Hepatic stellate cell (primary cell): ENCODE measurements at regions not wholly inside any gene's neighbourhood (a gene's known extent, or its start where the extent isn't known, plus 50 kb on each side); places are given as distances from the start of the nearest gene placed in this dataset.
"Not testable (repeated sequence)": the region's sequence is repeated elsewhere in the genome, so short reads cannot be mapped to it uniquely, and the experiment has no call there.

Experiments used
- DNase-seq: peaks from one replicate; pipeline ENCODE4 v3.0.0; 2011; ENCODE audit warnings: low spot score

DNA sequence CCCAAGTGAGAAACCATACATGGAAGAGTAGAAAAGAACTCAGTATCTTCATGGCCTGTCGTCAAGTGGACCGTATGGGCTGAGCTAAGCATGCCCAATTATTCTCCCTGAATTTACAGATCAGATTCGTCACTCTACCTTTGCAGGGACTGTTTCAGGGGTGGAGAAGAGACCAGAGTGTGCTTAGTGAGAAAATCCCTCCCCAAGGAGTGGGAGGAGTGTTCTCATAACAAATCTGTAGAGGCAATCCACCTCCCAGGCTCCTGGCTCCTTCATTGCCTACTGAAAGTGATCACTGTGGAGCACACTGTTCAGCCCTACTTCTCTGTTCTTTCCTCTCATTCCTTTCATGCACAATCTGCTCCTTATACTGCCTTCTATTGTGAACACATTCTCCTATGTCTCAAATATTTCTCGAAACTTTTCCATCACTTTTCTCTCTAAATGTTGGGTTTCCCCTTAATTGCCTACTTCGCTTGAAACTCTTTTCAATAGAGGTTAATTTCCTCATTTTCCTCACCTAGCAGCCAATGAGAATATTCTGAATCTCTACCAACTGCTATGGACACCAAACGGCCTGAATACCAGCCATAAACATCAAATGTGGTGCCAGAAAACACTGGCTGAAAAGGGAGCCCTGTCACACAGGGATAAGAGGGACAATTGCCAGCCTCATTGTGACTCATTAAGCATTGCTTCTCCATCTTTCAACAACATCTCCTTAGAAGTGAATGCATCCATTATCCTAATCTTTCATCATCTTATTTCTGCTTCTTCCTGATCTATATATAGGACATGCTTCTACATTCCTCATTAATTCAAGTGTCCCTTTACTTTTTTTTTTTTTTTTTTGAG, 398.3 kb downstream of the UTRN start:
- no peak for DNase-seq

GRCh38 chr6:144688713-144689112, 403.6 kb downstream of the UTRN start:
- DNase-seq, result no peak

DNA sequence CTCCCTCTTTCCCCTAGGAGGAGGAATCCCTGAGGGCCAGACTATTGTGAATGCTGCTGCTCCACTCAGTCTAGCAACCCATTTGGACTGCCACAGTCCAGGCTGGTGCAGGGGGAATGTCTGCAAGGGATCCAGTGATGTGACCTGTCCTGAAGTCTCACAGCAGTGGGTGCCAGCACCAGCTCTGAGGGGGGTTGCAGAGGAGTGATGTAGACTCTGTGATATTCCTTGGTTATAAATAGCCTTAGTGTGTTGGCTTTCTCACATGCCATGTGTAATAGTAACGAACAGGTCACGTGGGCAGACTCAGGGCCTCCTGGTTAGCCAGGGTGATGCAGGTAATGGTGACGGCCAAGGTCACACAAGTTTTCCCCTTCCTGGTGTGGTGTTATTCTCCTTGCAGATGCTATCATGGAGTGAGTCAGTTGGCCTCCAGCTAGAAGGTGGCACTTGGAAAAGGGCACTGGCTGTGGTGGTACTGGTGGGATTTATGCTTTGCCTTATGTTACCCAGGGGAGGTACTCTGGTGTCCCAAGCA, 404.4 kb downstream of the UTRN start:
- no peak for DNase-seq

DNA sequence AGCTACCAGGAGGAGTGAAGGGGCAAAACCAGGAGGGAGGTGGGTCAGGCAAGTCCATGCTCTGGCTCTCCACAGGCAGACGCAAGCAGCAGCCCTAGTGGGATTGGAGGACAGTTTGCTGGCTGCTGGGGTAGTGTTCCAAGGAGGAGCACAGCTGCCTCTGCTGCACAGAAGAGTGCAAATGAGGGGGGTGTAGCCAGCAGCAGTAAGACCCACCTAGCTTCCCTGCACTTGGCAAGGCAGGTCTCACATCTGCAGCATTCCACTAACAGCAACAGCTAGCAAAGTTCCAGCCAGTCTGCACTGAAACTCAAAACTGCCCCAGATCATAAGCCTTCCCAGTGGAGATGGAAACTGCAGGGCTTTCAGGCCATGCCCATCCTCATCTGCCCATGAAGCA, 405.0 kb downstream of the UTRN start:
- no peak for DNase-seq

- DNase-seq, result no peak
These were observed 405.5 kb downstream of the UTRN start for GRCh38 chr6:144690666-144691065.

DNA sequence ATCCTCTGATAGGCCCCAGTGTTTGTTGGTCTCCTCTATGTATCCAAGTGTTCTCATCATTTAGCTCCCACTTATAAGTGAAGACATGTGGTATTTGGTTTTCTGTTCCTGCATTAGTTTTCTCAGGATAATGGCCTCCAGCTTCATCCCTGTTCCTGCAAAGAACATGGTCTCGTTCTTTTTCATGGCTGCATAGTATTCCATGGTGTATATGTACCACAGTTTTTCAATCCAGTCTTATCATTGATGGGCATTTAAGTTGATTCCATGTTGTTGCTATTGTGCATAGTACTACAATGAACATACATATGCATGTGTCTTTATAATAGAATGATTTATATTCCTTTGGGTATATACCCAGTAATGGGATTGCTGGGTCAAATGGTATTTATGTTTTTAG, 406.9 kb downstream of the UTRN start:
- DNase-seq, result not testable (repeated sequence)

GRCh38 chr6:144695858-144696533, 410.9 kb downstream of the UTRN start:
- DNase-seq, result no peak

DNA sequence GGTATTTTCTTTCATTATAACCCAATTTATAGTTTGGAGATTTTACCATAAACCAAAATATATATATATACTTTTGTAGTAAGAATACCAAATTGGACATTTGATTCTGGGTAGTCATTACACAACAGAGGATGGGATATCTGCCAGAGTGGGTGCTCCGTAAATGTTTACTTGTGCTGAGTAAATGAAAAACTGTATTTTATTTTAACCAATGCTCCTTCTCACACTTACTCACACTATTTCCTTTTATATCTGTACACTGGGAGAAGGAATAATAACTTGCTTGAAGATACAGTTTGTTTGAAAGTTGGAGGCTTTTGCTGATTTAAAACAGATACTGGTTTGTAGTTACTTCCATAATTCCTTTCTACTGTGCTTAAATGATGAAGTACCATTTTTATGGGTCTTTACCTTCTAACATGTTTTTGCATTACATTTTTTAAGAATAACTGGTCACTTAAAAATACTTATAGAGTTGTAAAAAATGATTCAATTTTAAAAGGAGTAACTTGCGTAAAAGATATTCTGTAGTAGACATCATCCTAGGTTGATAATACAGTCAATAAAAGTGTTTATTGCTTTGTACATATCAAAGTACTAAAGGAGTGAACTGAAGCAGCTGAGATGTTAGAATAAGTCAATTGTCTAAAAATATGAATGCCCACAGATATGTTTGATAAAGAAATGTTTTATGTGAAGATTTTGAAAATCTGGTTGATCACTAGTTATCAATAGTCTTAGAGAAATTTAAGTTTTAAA, 411.7 kb downstream of the UTRN start:
- no peak for DNase-seq

DNA sequence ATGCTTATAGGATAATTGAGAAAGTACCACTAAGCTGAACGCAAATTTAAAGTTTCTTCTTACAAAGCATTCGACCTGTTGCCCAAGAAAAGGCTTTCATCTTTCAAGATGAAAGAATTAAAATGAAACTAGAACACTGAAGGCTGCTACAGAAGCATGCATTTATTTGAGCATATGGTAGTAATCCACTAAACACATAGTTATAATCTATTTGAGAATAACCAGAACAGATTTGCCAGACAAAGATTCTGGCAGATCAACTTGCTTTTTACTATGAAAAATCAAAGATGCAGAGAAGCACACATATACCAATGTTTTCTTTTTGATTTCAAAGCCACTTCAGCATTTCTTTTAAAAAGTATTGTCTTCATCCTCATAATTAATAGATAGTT, 412.2 kb downstream of the UTRN start:
- no peak for DNase-seq

DNA sequence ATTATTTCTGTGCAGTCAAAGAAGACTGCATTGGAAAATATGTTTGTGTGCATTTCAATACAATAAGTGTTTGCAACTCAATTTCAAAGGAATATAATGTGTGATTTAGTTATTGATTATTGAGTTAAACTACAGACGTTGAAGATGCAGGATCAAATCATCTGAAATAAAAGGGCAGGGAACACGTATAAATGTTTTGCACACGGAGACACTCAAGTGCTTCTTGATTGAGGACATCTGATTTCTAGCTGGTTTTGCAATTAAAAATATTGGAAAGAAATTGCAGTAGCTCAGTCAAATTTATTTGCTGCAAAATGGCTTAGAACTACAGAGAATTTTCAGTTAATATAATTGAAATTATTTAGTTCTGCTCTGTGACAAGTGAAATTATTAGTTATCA, 412.7 kb downstream of the UTRN start:
- no peak for DNase-seq

DNA sequence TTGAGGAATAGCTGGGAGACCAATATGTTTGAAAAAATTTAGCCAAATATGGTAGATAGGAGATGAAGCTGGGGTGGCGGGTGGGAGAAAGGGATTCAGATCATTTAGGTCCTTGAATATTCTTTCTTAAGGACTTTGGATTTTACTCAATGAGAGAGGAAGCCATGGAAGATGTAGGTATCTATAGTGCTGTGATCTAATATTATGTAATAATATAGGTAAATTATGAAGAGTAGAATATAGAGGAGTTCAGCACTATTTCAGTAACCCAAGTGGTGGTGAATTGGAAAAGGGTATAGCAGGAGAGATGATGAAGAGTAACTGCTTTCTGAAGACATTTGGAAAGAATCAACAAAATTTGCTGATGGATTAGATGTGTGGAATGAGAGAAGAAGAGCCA, 417.6 kb downstream of the UTRN start:
- DNase-seq, result no peak

GRCh38 chr6:144710207-144710606, 425.1 kb downstream of the UTRN start:
- peak; percentile 31 for DNase-seq

- DNase-seq, result no peak
These were observed 426.5 kb downstream of the UTRN start for GRCh38 chr6:144711661-144712060.

- DNase-seq, result no peak
These were observed 427.4 kb downstream of the UTRN start for GRCh38 chr6:144712541-144712940.

DNA sequence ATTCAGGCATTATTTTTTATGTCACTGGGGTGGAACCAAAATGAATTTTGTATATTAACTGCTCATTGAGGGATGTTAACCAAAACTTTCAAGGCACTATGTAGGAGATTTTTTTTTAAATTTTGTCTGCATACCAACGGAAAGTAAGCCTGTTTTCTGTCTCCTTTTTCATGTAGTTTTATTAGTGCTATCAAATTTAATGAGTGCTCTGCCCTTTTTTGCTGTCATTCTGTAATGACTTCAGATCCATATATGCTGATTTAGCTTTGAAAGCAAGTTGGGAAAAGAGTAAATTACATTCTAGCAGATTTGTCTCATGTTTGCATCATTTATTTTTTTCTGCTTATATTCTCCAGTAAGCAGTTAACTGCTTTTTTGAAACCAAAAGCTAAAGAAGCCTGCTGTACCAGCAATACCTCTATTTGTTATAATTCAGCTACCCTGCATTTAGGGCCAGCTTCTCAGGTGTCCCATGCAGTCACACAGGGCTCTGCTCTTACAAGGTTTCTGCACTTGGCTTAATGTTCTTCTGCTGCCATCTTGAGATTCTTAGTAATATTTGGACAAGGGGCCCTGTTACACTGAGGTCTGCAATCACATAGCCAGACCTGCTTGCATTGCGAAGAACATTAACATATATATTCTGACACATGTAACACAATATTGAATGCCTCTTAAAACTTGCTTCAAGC, 429.0 kb downstream of the UTRN start:
- DNase-seq, result no peak

DNA sequence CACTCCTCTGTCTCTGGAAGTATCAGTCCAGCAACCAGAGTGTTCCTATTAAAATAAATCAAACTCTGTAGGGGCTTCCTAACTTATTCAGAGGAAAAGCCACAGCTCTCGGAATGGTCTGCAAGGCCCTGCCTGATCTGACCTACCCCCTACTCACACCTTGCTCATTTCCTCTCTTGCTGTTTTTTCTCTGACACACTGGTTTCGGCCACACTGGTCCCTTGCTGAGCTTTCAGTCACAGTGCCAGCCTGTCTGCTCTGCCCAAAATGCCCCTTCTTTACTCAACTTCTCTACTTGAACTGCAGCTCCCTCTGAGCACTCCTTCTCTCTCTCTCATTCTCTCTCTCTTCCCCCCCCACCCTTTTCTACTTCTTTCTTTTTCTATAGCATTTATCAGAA, 430.2 kb downstream of the UTRN start:
- no peak for DNase-seq

DNA sequence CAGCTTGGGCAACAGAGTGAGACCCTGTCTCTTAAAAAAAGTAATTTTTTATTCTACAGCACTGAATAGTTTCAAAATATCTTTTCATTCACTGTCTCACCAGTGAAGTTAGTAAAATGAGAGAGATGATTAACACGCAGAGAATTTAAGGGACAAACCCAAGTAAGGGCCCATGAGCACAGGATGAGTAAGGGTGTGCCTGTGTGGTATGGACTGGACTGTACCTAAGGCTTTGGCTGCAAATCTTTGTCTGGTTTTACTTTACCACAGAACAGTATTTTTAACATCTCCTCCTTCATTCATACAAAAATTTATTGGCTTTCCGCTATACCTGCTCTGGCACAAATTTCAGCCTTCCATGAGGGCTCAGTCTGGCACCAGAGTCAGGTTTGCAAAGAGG, 433.3 kb downstream of the UTRN start:
- peak; percentile 12 for DNase-seq

- DNase-seq, result no peak
These were observed 436.1 kb downstream of the UTRN start for GRCh38 chr6:144721232-144721631.

GRCh38 chr6:144722154-144722737, 437.1 kb downstream of the UTRN start:
- no peak for DNase-seq

DNA sequence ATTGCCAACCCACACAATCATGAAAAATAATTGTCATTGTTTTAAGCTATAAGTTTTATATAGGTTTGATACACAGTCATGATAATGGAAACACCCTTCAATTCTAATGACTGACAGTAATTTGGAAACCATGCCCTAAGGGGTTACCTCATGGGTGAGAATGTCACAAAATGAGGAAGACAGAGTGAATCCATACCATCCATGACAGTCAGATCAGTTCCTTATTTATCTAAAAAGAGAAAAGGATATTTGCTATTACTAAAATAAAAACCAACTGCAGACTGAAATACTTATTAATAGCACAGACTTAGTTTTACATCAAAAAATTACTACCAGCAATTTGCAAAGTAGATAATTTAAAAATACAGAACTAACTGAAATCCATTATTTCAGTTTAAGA, 437.8 kb downstream of the UTRN start:
- DNase-seq, result no peak

- DNase-seq, result no peak
These were observed 438.3 kb downstream of the UTRN start for GRCh38 chr6:144723431-144723830.

GRCh38 chr6:144724818-144725217, 439.7 kb downstream of the UTRN start:
- no peak for DNase-seq
